ENCODE measurements at regions not wholly inside any gene's neighbourhood (a gene's known extent, or its start where the extent isn't known, plus 50 kb on each side); places are given as distances from the start of the nearest gene placed in this dataset.
A peak's percentile ranks its signal among the peaks of the same experiment; 100 is the strongest.

GRCh38 chr5:56664025-56664424, 151.3 kb upstream of the MAP3K1 start:
- H3K9me3 ChIP-seq (replicated peaks; ENCODE audit: control insufficient read depth, insufficient read depth, low read depth, low read length): no peaks in the 10 kb centered on the region
- CTCF ChIA-PET (ENCODE audit: low intra/inter-chr PET ratio): no interaction called here
- H3K4me3 ChIP-seq: no peak overlapping the region
- FAIRE-seq: no peak
- no peak overlapping the region for H3K4me2 ChIP-seq (ENCODE audit: insufficient read depth, low read length)
- TF ChIP-seq FOXK2 (conservative IDR thresholded peaks at IDR 0.05 in 1 of 2, IDR thresholded peaks at IDR 0.05 in 1 of 2; ENCODE audit: low read depth in 2 of 2): no peak
- TF ChIP-seq MAFF (IDR thresholded peaks at IDR 0.05; ENCODE audit: low read length): peak; percentile 27; the same call in 1 of the 2 replicates
- peak; percentile 29 for TF ChIP-seq MAFG (tag; conservative IDR thresholded peaks at IDR 0.05)
- peak; percentile 63 for TF ChIP-seq ZNF316 (IDR thresholded peaks at IDR 0.05)
- no peak for TF ChIP-seq GABPB2 (CRISPR knock-in tag; conservative IDR thresholded peaks at IDR 0.05)
- H4K20me1 ChIP-seq (replicated peaks; ENCODE audit: control insufficient read depth, insufficient read depth, low read length): no peaks in the 10 kb centered on the region
- in situ Hi-C loops (cut with MboI): no loop called here
- 8% methylated on average over 1 of the region's 1 CpG for WGBS (ENCODE audit: insufficient coverage, low coverage, missing lambda C conversion rate)
- H3K4me1 ChIP-seq (replicated peaks in 1 of 2; ENCODE audit: control insufficient read depth in 2 of 2, insufficient read depth in 2 of 2, low read length in 2 of 2): no peaks in the 10 kb centered on the region
- no peaks in the 10 kb centered on the region for H3K79me2 ChIP-seq (ENCODE audit: control insufficient read depth, insufficient read depth, low read length)
- no peak for DNase-seq (ENCODE audit: extremely low read depth in 1 of 4, low spot score in 3 of 4)
- ATAC-seq: no peak
- no peak overlapping the region for H3K27ac ChIP-seq (ENCODE audit: extremely low read depth, low read depth, low read length)
- BruUV-seq (replicated peaks): no TSS peak
- POLR2A ChIA-PET: interaction anchor here (1.3 kb wide), 1 partner anchor 13 kb away, joined by 6 read pairs; no protein-coding TSS in a partner anchor
- intact Hi-C loops (cut with micrococcal nuclease): no loop called here
- peaks cover 12 to 19% of the 10 kb centered on the region in 2 experiments; a peak in 3 of 5 replicates for H3K27me3 ChIP-seq (ENCODE audit: control insufficient read depth in 2 of 2, insufficient read depth in 2 of 2, low read length in 2 of 2)
- H2AFZ ChIP-seq (ENCODE audit: low read depth, low read length): no peak overlapping the region
- H3K36me3 ChIP-seq (ENCODE audit: control insufficient read depth, insufficient read depth, low read length): no peaks in the 10 kb centered on the region
- no peak overlapping the region for H3K9ac ChIP-seq (ENCODE audit: insufficient read depth in 1 of 2, low read depth in 2 of 2, low read length in 2 of 2)
- no peaks in the 10 kb centered on the region for H3K9me1 ChIP-seq (ENCODE audit: control insufficient read depth, insufficient read depth, low read length)

DNA sequence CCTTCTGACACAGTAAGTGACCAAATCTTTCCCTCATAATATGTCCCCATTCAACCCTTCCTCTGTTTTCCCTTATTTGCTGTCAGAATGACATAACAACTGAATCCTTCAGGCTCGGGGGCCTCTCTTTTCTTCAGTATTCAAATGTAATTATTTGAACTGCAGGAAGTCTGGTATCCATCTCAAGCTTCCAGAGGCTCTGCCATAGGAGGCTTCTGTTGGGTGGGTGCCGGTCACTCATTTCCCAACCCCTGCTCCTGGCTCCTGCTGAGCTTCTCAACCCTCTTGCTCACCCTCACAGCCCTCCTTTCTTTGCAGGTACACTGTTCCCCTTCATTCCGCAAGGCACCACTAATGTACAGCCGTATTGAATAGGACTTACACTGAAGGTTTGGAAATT, 151.8 kb upstream of the MAP3K1 start:
- H3K4me3 ChIP-seq: no peak overlapping the region
- no TSS peak for BruUV-seq (replicated peaks)
- CTCF ChIA-PET (ENCODE audit: low intra/inter-chr PET ratio): no interaction called here
- H3K27me3 ChIP-seq (ENCODE audit: control insufficient read depth in 2 of 2, insufficient read depth in 2 of 2, low read length in 2 of 2): peaks cover 12 to 20% of the 10 kb centered on the region in 2 experiments; a peak in 2 of 5 replicates
- no peaks in the 10 kb centered on the region for H3K9me1 ChIP-seq (ENCODE audit: control insufficient read depth, insufficient read depth, low read length)
- no peak for TF ChIP-seq ZNF232 (CRISPR knock-in tag; IDR thresholded peaks at IDR 0.05)
- TF ChIP-seq, protein P1, sequence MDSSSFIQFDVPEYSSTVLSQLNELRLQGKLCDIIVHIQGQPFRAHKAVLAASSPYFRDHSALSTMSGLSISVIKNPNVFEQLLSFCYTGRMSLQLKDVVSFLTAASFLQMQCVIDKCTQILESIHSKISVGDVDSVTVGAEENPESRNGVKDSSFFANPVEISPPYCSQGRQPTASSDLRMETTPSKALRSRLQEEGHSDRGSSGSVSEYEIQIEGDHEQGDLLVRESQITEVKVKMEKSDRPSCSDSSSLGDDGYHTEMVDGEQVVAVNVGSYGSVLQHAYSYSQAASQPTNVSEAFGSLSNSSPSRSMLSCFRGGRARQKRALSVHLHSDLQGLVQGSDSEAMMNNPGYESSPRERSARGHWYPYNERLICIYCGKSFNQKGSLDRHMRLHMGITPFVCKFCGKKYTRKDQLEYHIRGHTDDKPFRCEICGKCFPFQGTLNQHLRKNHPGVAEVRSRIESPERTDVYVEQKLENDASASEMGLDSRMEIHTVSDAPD (CRISPR knock-in tag; IDR thresholded peaks at IDR 0.05): no peak
- no peak for TF ChIP-seq ZNF695 (CRISPR knock-in tag; IDR thresholded peaks at IDR 0.05)
- no peak for TF ChIP-seq C11orf30 (IDR thresholded peaks at IDR 0.05; ENCODE audit: low read depth)
- TF ChIP-seq ZNF586 (CRISPR knock-in tag; conservative IDR thresholded peaks at IDR 0.05): no peak
- TF ChIP-seq, protein P2, sequence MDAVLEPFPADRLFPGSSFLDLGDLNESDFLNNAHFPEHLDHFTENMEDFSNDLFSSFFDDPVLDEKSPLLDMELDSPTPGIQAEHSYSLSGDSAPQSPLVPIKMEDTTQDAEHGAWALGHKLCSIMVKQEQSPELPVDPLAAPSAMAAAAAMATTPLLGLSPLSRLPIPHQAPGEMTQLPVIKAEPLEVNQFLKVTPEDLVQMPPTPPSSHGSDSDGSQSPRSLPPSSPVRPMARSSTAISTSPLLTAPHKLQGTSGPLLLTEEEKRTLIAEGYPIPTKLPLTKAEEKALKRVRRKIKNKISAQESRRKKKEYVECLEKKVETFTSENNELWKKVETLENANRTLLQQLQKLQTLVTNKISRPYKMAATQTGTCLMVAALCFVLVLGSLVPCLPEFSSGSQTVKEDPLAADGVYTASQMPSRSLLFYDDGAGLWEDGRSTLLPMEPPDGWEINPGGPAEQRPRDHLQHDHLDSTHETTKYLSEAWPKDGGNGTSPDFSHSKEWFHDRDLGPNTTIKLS (IDR thresholded peaks at IDR 0.05; ENCODE audit: borderline replicate concordance, low read depth): no peak
- no peak for TF ChIP-seq PPARD (CRISPR knock-in tag; IDR thresholded peaks at IDR 0.05)
- TF ChIP-seq, protein P3, sequence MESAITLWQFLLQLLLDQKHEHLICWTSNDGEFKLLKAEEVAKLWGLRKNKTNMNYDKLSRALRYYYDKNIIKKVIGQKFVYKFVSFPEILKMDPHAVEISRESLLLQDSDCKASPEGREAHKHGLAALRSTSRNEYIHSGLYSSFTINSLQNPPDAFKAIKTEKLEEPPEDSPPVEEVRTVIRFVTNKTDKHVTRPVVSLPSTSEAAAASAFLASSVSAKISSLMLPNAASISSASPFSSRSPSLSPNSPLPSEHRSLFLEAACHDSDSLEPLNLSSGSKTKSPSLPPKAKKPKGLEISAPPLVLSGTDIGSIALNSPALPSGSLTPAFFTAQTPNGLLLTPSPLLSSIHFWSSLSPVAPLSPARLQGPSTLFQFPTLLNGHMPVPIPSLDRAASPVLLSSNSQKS (CRISPR knock-in tag; IDR thresholded peaks at IDR 0.05): no peak
- TF ChIP-seq ZNF644 (tag; IDR thresholded peaks at IDR 0.05; ENCODE audit: low read depth): no peak
- no peak overlapping the region for H3K9ac ChIP-seq (ENCODE audit: insufficient read depth in 1 of 2, low read depth in 2 of 2, low read length in 2 of 2)
- H2AFZ ChIP-seq (ENCODE audit: low read depth, low read length): no peak overlapping the region
- intact Hi-C loops (cut with micrococcal nuclease) (no loop called here), in situ Hi-C loops (cut with MboI) (no loop called here)
- no peaks in the 10 kb centered on the region for H4K20me1 ChIP-seq (replicated peaks; ENCODE audit: control insufficient read depth, insufficient read depth, low read length)
- POLR2A ChIA-PET: interaction anchor here (1.3 to 2.2 kb wide), 2 partner anchors 12 to 14 kb away, joined by 6 to 7 read pairs; no protein-coding TSS in a partner anchor
- FAIRE-seq (no peak), ATAC-seq (no peak), DNase-seq (ENCODE audit: extremely low read depth in 1 of 4, low spot score in 3 of 4) (no peak)
- 0% methylated on average over 3 of the region's 4 CpGs for WGBS (ENCODE audit: insufficient coverage, low coverage, missing lambda C conversion rate)
- H3K79me2 ChIP-seq (ENCODE audit: control insufficient read depth, insufficient read depth, low read length): no peaks in the 10 kb centered on the region
- H3K36me3 ChIP-seq (ENCODE audit: control insufficient read depth, insufficient read depth, low read length): no peaks in the 10 kb centered on the region
- no peaks in the 10 kb centered on the region for H3K4me1 ChIP-seq (replicated peaks in 1 of 2; ENCODE audit: control insufficient read depth in 2 of 2, insufficient read depth in 2 of 2, low read length in 2 of 2)
- H3K4me2 ChIP-seq (ENCODE audit: insufficient read depth, low read length): no peak overlapping the region
- H3K27ac ChIP-seq (ENCODE audit: extremely low read depth, low read depth, low read length): no peak overlapping the region
- H3K9me3 ChIP-seq (replicated peaks; ENCODE audit: control insufficient read depth, insufficient read depth, low read depth, low read length): no peaks in the 10 kb centered on the region

Measured in K562 (cell line).